ENCODE measurements at regions not wholly inside any gene's neighbourhood (a gene's known extent, or its start where the extent isn't known, plus 50 kb on each side); places are given as distances from the start of the nearest gene placed in this dataset.

DNA sequence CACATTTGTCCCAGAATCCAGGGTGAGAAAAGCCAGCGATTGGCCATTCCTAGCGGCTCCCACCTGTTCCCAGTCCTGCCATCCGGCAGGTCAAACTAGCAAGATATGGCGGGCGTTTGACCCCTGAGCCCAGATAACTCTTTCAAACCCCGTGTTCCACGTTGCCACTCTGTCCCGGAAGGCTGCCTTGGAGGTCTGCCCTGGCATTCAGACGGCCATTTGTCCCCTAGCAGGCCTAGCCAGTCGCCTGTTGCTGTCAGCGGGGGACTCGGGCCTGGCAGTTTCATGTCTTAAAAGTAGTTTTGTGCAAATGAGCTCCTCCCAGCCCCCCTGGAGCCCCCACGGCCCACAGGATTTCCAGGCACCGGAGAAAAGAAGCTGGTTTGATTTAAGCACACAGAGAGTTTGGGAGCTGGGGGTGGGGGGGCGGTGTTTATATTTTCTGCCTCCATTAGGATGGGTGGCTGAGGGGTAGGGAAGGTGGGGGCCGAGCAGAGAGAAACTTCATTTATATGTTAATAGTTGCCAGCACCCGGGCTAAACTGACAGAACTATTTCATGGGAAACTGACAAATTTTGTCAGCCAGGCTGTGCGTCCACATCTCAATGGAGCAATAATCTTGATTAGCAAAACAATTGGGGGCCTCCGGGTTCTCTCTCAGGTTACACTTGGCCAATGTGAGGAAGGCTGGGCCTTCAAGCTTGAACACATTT lies 240.9 kb upstream of the SALL1 start:
- no peak overlapping the region for H3K4me3 ChIP-seq (replicated peaks in 1 of 3; ENCODE audit: insufficient read depth in 1 of 3, low read depth in 2 of 3, low read length in 3 of 3)
- no peaks in the 10 kb centered on the region for H3K4me1 ChIP-seq (ENCODE audit: insufficient read depth, low read length)
- ATAC-seq, result no peak
- H3K27ac ChIP-seq (ENCODE audit: extremely low read length, insufficient read depth, low read length), result no peak overlapping the region
- no peak overlapping the region for H2AFZ ChIP-seq (ENCODE audit: low read length)
- H3K27me3 ChIP-seq (ENCODE audit: control insufficient read depth in 1 of 2, insufficient read depth in 2 of 2, low read length in 2 of 2), result no peaks in the 10 kb centered on the region
- POLR2A ChIA-PET, result no interaction called here
- no peak overlapping the region for H3K9ac ChIP-seq (ENCODE audit: insufficient read depth, low read depth, low read length)
- no peak for FAIRE-seq
- 42% methylated on average over 18 of the region's 19 CpGs for WGBS (ENCODE audit: low lambda C conversion rate)
- H3K9me3 ChIP-seq (ENCODE audit: low read length), result no peaks in the 10 kb centered on the region
- no peak for DNase-seq (ENCODE audit: low spot score)
- CTCF ChIA-PET (ENCODE audit: low intra/inter-chr PET ratio, low total read pairs), result no interaction called here
- no TSS peak for BruUV-seq (replicated peaks)
- in situ Hi-C loops (cut with HindIII; ENCODE audit: extremely low pct_ligation_motif_present, low pct_unique_long_range_greater_than_20kb), result no loop called here
- H3K79me2 ChIP-seq (ENCODE audit: insufficient read depth, low read length), result no peaks in the 10 kb centered on the region
- H3K4me2 ChIP-seq (ENCODE audit: low read depth, low read length), result no peak overlapping the region
- no peaks in the 10 kb centered on the region for H4K20me1 ChIP-seq (ENCODE audit: insufficient read depth, low read length)
- intact Hi-C loops (cut with micrococcal nuclease; ENCODE audit: unreplicated experiment), result no loop called here
- no peaks in the 10 kb centered on the region for H3K36me3 ChIP-seq (replicated peaks in 1 of 2; ENCODE audit: control insufficient read depth in 1 of 2, insufficient read depth in 2 of 2, low read length in 2 of 2)
- TF ChIP-seq MZF1 (CRISPR knock-in tag; IDR thresholded peaks at IDR 0.05; ENCODE audit: borderline replicate concordance) (no peak), SOX13 (IDR thresholded peaks at IDR 0.05) (no peak), SOX13 (CRISPR knock-in tag; conservative IDR thresholded peaks at IDR 0.05 in 1 of 2, IDR thresholded peaks at IDR 0.05 in 1 of 2) (no peak), PPARG (CRISPR knock-in tag; conservative IDR thresholded peaks at IDR 0.05) (no peak), ZNF34 (CRISPR knock-in tag; IDR thresholded peaks at IDR 0.05; ENCODE audit: borderline replicate concordance) (no peak), ARNT (IDR thresholded peaks at IDR 0.05) (no peak), RARA (CRISPR knock-in tag; IDR thresholded peaks at IDR 0.05) (no peak), PHF5A (CRISPR knock-in tag; IDR thresholded peaks at IDR 0.05; ENCODE audit: low read depth, unreplicated experiment) (no peak), PTBP1 (IDR thresholded peaks at IDR 0.05; ENCODE audit: low read depth, low read length, poor library complexity, severe bottlenecking) (no peak), ZNF235 (CRISPR knock-in tag; IDR thresholded peaks at IDR 0.05; ENCODE audit: borderline replicate concordance) (no peak)
- TF ChIP-seq, protein P1, sequence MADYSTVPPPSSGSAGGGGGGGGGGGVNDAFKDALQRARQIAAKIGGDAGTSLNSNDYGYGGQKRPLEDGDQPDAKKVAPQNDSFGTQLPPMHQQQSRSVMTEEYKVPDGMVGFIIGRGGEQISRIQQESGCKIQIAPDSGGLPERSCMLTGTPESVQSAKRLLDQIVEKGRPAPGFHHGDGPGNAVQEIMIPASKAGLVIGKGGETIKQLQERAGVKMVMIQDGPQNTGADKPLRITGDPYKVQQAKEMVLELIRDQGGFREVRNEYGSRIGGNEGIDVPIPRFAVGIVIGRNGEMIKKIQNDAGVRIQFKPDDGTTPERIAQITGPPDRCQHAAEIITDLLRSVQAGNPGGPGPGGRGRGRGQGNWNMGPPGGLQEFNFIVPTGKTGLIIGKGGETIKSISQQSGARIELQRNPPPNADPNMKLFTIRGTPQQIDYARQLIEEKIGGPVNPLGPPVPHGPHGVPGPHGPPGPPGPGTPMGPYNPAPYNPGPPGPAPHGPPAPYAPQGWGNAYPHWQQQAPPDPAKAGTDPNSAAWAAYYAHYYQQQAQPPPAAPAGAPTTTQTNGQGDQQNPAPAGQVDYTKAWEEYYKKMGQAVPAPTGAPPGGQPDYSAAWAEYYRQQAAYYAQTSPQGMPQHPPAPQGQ (CRISPR knock-in tag; IDR thresholded peaks at IDR 0.05; ENCODE audit: borderline replicate concordance), result no peak
- TF ChIP-seq, protein P2, sequence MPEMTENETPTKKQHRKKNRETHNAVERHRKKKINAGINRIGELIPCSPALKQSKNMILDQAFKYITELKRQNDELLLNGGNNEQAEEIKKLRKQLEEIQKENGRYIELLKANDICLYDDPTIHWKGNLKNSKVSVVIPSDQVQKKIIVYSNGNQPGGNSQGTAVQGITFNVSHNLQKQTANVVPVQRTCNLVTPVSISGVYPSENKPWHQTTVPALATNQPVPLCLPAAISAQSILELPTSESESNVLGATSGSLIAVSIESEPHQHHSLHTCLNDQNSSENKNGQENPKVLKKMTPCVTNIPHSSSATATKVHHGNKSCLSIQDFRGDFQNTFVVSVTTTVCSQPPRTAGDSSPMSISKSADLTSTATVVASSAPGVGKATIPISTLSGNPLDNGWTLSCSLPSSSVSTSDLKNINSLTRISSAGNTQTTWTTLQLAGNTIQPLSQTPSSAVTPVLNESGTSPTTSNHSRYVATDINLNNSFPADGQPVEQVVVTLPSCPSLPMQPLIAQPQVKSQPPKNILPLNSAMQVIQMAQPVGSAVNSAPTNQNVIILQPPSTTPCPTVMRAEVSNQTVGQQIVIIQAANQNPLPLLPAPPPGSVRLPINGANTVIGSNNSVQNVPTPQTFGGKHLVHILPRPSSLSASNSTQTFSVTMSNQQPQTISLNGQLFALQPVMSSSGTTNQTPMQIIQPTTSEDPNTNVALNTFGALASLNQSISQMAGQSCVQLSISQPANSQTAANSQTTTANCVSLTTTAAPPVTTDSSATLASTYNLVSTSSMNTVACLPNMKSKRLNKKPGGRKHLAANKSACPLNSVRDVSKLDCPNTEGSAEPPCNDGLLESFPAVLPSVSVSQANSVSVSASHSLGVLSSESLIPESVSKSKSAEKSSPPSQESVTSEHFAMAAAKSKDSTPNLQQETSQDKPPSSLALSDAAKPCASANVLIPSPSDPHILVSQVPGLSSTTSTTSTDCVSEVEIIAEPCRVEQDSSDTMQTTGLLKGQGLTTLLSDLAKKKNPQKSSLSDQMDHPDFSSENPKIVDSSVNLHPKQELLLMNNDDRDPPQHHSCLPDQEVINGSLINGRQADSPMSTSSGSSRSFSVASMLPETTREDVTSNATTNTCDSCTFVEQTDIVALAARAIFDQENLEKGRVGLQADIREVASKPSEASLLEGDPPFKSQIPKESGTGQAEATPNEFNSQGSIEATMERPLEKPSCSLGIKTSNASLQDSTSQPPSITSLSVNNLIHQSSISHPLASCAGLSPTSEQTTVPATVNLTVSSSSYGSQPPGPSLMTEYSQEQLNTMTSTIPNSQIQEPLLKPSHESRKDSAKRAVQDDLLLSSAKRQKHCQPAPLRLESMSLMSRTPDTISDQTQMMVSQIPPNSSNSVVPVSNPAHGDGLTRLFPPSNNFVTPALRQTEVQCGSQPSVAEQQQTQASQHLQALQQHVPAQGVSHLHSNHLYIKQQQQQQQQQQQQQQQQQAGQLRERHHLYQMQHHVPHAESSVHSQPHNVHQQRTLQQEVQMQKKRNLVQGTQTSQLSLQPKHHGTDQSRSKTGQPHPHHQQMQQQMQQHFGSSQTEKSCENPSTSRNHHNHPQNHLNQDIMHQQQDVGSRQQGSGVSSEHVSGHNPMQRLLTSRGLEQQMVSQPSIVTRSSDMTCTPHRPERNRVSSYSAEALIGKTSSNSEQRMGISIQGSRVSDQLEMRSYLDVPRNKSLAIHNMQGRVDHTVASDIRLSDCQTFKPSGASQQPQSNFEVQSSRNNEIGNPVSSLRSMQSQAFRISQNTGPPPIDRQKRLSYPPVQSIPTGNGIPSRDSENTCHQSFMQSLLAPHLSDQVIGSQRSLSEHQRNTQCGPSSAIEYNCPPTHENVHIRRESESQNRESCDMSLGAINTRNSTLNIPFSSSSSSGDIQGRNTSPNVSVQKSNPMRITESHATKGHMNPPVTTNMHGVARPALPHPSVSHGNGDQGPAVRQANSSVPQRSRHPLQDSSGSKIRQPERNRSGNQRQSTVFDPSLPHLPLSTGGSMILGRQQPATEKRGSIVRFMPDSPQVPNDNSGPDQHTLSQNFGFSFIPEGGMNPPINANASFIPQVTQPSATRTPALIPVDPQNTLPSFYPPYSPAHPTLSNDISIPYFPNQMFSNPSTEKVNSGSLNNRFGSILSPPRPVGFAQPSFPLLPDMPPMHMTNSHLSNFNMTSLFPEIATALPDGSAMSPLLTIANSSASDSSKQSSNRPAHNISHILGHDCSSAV (CRISPR knock-in tag; IDR thresholded peaks at IDR 0.05; ENCODE audit: borderline replicate concordance), result no peak
- TF ChIP-seq, protein P3, sequence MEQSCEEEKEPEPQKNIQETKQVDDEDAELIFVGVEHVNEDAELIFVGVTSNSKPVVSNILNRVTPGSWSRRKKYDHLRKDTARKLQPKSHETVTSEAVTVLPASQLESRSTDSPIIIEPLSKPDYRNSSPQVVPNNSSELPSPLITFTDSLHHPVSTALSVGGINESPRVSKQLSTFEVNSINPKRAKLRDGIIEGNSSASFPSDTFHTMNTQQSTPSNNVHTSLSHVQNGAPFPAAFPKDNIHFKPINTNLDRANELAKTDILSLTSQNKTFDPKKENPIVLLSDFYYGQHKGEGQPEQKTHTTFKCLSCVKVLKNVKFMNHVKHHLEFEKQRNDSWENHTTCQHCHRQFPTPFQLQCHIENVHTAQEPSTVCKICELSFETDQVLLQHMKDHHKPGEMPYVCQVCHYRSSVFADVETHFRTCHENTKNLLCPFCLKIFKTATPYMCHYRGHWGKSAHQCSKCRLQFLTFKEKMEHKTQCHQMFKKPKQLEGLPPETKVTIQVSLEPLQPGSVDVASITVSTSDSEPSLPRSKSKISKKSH (CRISPR knock-in tag; IDR thresholded peaks at IDR 0.05; ENCODE audit: borderline replicate concordance), result no peak
